Thyroid gland (tissue), 4 donors: ENCODE measurements at regions not wholly inside any gene's neighbourhood (a gene's known extent, or its start where the extent isn't known, plus 50 kb on each side); places are given as distances from the start of the nearest gene placed in this dataset.

Experiments used
- DNase-seq, 2 donors: peaks; one replicate each; pipeline ENCODE4 v3.0.0-alpha.2; 2019
- H3K27ac ChIP-seq, 3 donors: fragments of 200-600 bp; sonication (generic); 1 replicate in 2 of 3; 2 replicates in 1 of 3; pipeline ENCODE4 v1.5.1; 2016 to 2019; ENCODE audit warnings: mild to moderate bottlenecking in 1 of 3, moderate library complexity in 1 of 3
- H3K27me3 ChIP-seq: fragments of 200-600 bp; sonication (generic); one replicate; pipeline ENCODE4 v1.5.1; 2019
- H3K36me3 ChIP-seq, 2 donors: fragments of 200-600 bp; sonication (generic); one replicate each; pipeline ENCODE4 v1.5.1; 2016 to 2019
- H3K4me1 ChIP-seq, 2 donors: fragments of 200-600 bp; sonication (generic); one replicate each; pipeline ENCODE4 v1.5.1; 2017 to 2019
- H3K4me3 ChIP-seq, 3 donors: fragments of 200-600 bp; sonication (generic); replicated peaks in 1 of 3; 1 replicate in 2 of 3; 2 replicates in 1 of 3; pipeline ENCODE4 v1.5.1; 2016; ENCODE audit warnings: mild to moderate bottlenecking in 1 of 3
- H3K9me3 ChIP-seq: fragments of 200-600 bp; sonication (generic); one replicate; pipeline ENCODE4 v1.5.1; 2017
- CTCF ChIP-seq, 6 experiments: fragments of 200-600 bp in 3 of 6; fragments of 450-650 bp in 3 of 6; sonication (generic) in 3 of 6; IDR thresholded peaks; one replicate each; pipeline ENCODE4 v1.5.1; 2016 to 2019; ENCODE audit warnings: antibody characterized with exemption in 6 of 6, mild to moderate bottlenecking in 2 of 6, inconsistent platforms in 1 of 6, moderate library complexity in 1 of 6
- POLR2A ChIP-seq, 2 donors: fragments of 450-650 bp; IDR thresholded peaks; one replicate each; pipeline ENCODE4 v1.6.1; 2017; ENCODE audit warnings: antibody characterized with exemption in 2 of 2, mild to moderate bottlenecking in 2 of 2, moderate library complexity in 1 of 2
- WGBS, 2 donors: methylation state at CpG; one replicate each; pipeline ENCODE4 v1.1.5; 2017; 5-methylcytosine and 5-hydroxymethylcytosine counted together
- intact Hi-C: fragments of 100-400 bp; cut with DNase I; formaldehyde crosslinking; loops from one replicate; pipeline ENCODE4 v1.15.1; 2023

DNA sequence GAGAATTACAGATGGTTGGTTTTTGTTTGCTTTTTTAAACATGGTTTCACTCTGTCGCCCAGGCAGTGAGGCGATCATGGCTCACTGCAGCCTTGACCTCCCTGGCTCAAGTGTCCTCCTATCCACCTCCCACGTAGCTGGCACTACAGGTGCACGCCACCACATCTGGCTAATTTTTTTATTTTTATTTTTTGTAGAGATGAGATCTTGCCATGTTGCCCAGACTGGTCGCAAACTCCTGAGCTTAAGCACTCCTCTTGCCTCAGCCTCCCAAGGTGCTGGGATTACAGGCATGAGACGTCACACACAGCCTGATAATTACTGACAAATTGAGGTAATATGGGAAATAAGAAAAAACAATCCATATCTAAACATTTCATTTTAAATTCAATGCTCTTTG lies 110.5 kb upstream of the ZSWIM2 start:
- Histone ChIP-seq H3K4me3 (no peak overlapping the region), H3K27me3 (no peaks in the 10 kb centered on the region), H3K4me1 (no peaks in the 10 kb centered on the region), H3K9me3 (no peaks in the 10 kb centered on the region), H3K36me3 (no peaks in the 10 kb centered on the region), H3K27ac (no peak overlapping the region)
- 86% methylated on average over 6 of the region's 6 CpGs for WGBS, 2 donors
- no peak for TF ChIP-seq CTCF (IDR thresholded peaks at IDR 0.05)
- TF ChIP-seq POLR2A (IDR thresholded peaks at IDR 0.05): no peak
- no peak for DNase-seq
- intact Hi-C loops: no loop called here

GRCh38 chr2:186950694-186951093 lies 101.7 kb upstream of the ZSWIM2 start:
- intact Hi-C loops: no loop called here
- no peak overlapping the region for H3K4me3 ChIP-seq
- TF ChIP-seq CTCF (IDR thresholded peaks at IDR 0.05): no peak
- TF ChIP-seq POLR2A (IDR thresholded peaks at IDR 0.05): no peak
- WGBS, 2 donors: 88 to 89% methylated on average over 3 of the region's 3 CpGs
- no peaks in the 10 kb centered on the region for H3K27me3 ChIP-seq
- H3K9me3 ChIP-seq: no peaks in the 10 kb centered on the region
- H3K4me1 ChIP-seq: no peaks in the 10 kb centered on the region
- no peak for DNase-seq
- H3K27ac ChIP-seq: no peak overlapping the region
- no peaks in the 10 kb centered on the region for H3K36me3 ChIP-seq

GRCh38 chr2:186949726-186950256 lies 100.8 kb upstream of the ZSWIM2 start:
- Histone ChIP-seq H3K27ac (no peak overlapping the region), H3K27me3 (no peaks in the 10 kb centered on the region), H3K4me1 (no peaks in the 10 kb centered on the region), H3K4me3 (no peak overlapping the region), H3K9me3 (no peaks in the 10 kb centered on the region), H3K36me3 (no peaks in the 10 kb centered on the region)
- intact Hi-C loops: no loop called here
- no peak for TF ChIP-seq CTCF (IDR thresholded peaks at IDR 0.05)
- no peak for TF ChIP-seq POLR2A (IDR thresholded peaks at IDR 0.05)
- WGBS, 2 donors: 81 to 83% methylated on average over 4 of the region's 4 CpGs
- DNase-seq: no peak

DNA sequence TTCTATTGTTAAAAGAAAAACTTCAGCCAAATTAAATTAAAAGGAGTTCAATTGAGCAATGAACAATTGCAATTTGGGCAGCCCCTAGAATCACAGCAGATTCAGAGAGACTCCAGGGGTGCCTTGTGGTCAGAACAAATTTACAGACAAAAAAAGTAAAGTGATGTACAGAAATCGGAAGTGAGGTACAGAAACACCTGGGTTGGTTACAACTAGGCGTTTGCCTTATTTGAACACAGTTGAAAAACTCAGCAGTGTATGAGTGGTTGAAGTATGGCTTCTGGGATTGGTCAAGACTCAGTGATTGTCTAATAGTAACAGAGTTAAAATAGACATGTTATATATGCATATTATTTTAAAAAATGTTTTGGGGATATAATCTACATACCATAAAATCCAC lies 98.5 kb upstream of the ZSWIM2 start:
- 94 to 95% methylated on average over 2 of the region's 2 CpGs for WGBS, 2 donors
- intact Hi-C loops: no loop called here
- no peak for DNase-seq
- H3K36me3 ChIP-seq: no peaks in the 10 kb centered on the region
- no peaks in the 10 kb centered on the region for H3K4me1 ChIP-seq
- H3K4me3 ChIP-seq: no peak overlapping the region
- TF ChIP-seq CTCF (IDR thresholded peaks at IDR 0.05) (no peak), POLR2A (IDR thresholded peaks at IDR 0.05) (no peak)
- no peak overlapping the region for H3K27ac ChIP-seq
- H3K27me3 ChIP-seq: no peaks in the 10 kb centered on the region
- H3K9me3 ChIP-seq: no peaks in the 10 kb centered on the region

GRCh38 chr2:186946896-186947467 lies 98.0 kb upstream of the ZSWIM2 start:
- TF ChIP-seq POLR2A (IDR thresholded peaks at IDR 0.05) (no peak), CTCF (IDR thresholded peaks at IDR 0.05) (no peak)
- DNase-seq: no peak
- Histone ChIP-seq H3K4me1 (no peaks in the 10 kb centered on the region), H3K27me3 (no peaks in the 10 kb centered on the region), H3K9me3 (no peaks in the 10 kb centered on the region), H3K36me3 (no peaks in the 10 kb centered on the region), H3K27ac (no peak overlapping the region), H3K4me3 (no peak overlapping the region)
- 85 to 86% methylated on average over 2 of the region's 2 CpGs for WGBS, 2 donors
- intact Hi-C loops: no loop called here
